Fibroblast of skin of back (primary cell): ENCODE measurements at regions not wholly inside any gene's neighbourhood (a gene's known extent, or its start where the extent isn't known, plus 50 kb on each side); places are given as distances from the start of the nearest gene placed in this dataset.

Experiments
- DNase-seq: peaks from one replicate; pipeline ENCODE4 v3.0.0-alpha.2; 2013

GRCh38 chr2:11048335-11049008, 106.8 kb upstream of the SLC66A3 start:
- DNase-seq, result no peak

DNA sequence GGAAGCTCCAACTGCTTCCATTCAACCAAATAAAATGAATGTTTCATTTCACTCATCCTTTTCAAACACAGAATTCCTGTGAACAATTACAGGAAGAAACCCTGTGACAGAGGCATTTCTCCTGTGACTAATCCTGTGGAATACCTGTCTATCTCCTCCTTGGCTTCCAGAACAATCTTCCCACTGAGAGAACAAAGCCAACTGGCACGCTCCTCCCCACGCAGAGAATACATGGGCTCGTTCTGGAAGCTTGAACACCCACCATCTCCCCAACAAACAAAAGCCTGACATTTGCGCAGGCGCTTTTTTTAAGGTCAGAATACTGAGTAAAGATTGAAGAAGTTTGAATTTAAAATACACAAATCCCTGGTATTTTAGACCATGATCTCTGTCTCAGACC, 104.7 kb upstream of the SLC66A3 start:
- no peak for DNase-seq

- DNase-seq, result no peak
Measured at GRCh38 chr2:11051280-11051679, 104.0 kb upstream of the SLC66A3 start.

GRCh38 chr2:11053546-11053945, 101.7 kb upstream of the SLC66A3 start:
- DNase-seq, result no peak

- no peak for DNase-seq
Measured at GRCh38 chr2:11054783-11055678, 100.2 kb upstream of the SLC66A3 start.

DNA sequence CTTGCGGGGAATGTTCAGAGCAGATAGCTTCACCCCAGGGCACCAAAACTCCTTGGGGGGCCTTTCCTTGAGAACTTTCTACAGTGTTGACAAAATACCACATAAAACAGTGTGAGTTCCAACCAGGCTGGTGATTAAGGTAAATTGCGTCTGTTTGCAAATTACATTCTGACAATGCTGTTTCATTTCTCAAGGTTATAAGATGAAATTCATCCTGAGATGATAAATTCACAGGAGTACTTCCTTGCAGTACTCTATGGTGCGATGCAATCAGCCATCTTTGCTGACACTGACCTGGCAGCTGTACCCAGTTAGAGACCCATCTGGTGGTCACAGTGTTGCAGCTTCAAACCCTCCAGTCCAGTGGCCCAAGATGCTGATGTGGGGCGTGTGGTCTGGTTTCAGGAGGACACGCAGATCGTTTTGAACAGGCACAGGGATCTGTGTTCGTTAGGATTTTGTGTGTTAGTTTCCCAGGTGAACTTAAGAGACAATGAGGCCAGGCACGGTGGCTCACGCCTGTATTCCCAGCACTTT, 99.5 kb upstream of the SLC66A3 start:
- no peak for DNase-seq

DNA sequence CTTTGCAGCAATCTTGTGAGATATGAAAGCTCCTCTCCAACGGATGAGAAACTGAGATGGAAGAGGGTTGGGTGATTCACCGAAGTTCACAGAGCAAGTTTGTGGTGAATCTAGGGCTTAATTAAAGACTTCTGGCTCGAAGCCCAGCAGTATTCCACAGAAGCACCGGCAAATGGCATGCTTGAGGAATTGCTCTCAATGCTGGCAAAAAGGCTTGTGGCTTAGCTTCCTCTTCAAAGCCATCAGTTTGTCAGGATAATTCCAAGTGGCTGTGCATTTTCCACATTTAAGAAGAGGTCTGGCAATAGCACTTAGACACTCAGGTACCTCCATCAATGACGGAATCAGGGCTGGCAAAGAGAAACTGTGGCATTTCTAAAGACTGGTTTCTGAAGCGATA, 98.7 kb upstream of the SLC66A3 start:
- peak; percentile 79 for DNase-seq

DNA sequence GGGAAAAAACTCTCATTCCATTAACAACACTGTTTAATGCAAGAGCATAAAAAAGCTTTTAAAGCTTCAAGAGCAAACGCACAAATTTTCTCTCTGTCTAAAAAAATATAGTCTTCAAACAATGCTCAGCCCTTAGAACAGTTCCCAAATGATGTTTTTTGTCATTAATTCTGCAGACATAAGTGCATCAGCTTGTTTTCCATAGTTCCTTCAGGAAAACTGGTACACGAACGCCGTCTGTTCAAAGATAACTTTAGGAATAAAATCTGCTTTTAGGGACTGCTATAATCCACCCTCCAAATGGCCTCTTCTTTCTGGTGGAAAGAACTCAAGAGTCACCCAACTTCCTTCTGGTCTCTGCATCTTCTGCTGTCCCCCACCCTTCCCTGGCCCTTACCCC, 98.2 kb upstream of the SLC66A3 start:
- DNase-seq, result no peak

DNA sequence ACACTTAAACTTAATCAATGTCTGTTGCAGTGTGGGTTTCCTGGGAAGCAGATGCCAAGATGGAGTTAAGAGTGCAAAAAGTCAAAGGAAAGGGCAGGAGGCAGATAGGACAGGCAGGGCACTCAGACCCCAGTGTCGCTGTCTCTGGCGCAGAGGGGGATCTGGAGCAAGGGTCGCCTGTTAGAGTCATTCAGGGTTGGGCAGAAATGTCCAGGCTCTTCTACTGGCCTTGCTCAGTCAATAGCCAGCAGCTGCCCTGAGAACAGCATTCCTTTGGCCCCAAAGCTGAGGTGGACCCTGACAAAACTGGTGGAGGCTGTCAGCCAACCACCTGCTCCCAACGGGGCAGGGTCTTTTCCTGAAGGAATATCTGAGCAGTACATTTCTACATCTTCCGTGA, 97.1 kb upstream of the SLC66A3 start:
- no peak for DNase-seq

DNA sequence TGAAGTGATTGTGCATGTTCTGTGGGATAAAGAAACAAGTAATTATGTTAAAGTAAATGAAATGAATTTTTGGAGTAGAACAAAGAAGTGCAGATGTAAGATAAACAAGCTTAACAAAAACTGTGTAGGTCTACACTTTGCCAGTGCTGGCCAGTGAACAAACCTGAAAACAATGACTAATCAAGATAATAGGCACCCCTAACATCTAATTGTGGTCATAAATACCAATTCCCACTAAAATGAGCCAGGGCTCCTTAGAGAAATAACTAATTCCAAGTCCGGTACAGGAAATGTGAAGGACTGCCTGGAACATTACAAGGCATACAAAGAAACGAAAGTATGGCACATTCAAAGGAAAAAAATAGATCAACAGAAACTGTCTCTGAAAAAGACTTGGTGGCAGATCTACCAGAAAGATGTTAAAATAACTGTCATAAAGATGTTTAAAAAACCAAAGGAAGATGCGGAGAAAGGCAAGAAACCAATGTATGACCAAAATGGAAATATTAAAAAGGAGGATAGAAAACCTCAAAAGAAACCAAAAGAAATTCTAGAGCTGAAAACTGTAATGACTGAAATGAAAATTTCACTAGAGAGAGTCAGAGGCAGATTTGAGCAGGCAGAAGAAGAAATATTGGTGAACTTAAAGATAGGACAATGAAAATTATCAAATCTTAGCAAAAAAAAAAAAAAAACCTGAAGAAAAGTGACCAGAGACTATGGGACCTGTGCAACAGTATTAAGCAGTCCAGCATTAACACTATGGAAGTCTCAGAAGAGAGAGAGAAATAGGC, 94.7 kb upstream of the SLC66A3 start:
- DNase-seq, result no peak

- DNase-seq, result no peak
Measured at GRCh38 chr2:11065833-11066485, 89.3 kb upstream of the SLC66A3 start.

GRCh38 chr2:11067221-11068078, 87.8 kb upstream of the SLC66A3 start:
- DNase-seq, result no peak

DNA sequence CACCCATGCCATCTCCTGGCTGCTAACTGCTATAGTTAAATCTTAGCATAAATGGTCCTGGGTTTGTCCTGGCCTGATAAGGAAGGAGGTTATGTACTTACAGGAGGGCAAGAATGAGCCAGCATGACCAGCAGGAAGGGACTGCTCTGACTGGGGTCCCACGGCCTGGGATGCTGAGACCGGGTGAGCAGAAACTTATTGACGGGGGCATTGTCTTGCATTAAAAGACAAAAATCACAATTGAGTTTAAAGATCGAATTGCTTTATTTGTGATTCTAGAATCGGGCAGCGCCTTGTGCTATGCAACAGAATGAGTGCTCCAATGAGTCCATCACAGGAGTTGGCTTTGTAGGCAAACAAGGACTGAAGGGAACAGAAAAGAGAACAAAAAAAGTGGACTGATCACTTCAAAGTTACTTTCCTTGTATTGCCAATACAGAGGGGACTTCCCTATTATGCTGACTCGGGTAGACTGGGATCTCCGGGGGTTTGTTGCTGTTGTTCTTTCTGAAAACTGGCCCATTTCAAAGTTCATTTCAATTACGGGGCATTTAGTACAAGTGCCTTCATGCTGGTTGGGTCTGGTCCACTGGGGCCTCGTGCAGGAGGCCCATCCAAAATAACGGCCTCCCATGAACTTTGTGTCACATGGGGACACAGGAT, 87.1 kb upstream of the SLC66A3 start:
- DNase-seq, result no peak

DNA sequence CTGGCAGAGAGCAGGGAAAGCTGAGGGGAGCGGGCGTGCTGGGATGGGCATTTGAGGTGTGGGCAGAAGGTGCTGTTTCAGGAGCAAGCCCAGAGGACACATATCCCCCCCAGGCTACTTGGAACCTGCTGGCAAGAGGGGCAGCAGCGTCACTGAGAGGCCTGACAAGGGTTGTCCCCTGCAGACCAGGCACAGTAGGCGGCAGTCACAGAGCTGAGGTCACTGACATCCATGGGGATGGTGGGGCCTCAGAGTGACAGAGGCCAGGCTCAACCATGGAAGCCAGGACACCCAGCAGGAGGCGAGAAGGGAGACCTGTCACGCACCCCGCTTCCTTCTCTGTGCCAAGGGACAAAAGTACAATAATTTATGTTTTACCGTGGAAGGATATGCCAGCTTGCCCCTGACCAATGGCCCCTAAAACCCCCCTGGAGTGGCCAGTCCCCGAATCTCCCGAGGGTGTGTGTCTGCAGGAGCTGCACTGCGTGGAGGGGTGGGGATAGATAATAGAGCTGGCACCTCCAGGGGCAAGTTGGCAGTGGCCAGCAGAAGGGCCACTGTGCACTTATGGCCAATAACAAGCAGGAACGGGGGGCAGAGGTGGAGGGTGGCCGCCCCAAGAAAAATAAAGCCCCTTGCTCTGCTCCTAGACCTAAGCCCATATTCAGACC, 86.3 kb upstream of the SLC66A3 start:
- DNase-seq, result no peak

DNA sequence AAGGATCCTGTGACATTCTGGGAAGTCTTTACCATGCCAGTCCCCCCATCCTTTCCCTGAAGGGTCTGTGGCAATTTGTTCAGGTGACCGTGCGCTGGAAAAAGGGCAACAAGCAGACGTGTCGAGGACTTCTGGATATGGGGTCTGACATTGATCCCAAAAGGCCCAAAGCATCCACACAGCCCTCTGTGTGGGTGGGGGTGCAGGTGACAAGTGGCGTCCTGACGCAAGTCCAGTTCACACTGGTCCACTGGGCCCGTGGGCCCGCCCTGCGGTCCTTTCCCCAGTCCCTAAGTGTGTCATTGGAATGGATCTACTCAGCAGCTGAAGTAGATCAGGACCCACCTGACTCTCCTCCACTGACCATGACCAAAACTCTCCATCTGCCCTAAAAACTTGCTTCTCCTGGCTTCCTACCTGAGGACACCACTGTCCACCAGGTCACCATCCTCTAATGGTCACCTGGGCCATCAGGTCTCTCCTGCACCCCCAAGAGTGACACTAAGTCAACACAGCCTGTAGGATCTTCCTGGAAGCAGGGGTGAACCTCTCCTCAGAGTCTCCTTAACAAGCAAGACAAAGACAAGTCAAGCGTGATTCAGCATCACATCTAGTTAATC, 85.6 kb upstream of the SLC66A3 start:
- no peak for DNase-seq

DNA sequence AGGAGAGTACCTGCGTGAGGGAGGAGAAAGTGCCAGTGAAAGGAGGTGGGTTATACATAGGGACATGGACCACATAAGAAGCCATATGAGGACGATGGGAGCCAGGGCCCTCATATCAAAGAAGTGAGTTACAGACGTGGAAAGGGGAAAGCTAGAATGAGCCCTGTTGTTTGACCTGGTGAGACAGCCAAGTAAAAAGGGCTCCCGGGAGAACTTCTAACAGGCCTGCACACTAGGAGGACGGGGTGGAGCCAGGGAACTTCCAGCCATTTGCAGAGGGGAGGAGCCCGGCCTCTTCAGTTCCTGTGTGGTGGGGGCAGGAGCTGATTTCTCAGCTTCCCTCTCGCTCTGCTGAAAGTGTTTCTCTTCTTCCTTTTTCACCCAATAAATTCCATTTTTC, 84.1 kb upstream of the SLC66A3 start:
- peak; percentile 13 for DNase-seq

GRCh38 chr2:11071939-11072338, 83.3 kb upstream of the SLC66A3 start:
- no peak for DNase-seq

GRCh38 chr2:11072550-11072949, 82.7 kb upstream of the SLC66A3 start:
- no peak for DNase-seq

GRCh38 chr2:11073251-11073650, 82.0 kb upstream of the SLC66A3 start:
- peak; percentile 34 for DNase-seq

- peak; percentile 57 for DNase-seq
Measured at GRCh38 chr2:11073776-11074175, 81.5 kb upstream of the SLC66A3 start.
